Thyroid gland (tissue), 4 donors: ENCODE measurements at regions not wholly inside any gene's neighbourhood (a gene's known extent, or its start where the extent isn't known, plus 50 kb on each side); places are given as distances from the start of the nearest gene placed in this dataset.
"Not testable (repeated sequence)": the region's sequence is repeated elsewhere in the genome, so short reads cannot be mapped to it uniquely, and the experiment has no call there.

Experiments
- CTCF ChIP-seq, 6 experiments: fragments of 200-600 bp in 3 of 6; fragments of 450-650 bp in 3 of 6; sonication (generic) in 3 of 6; IDR thresholded peaks; one replicate each; pipeline ENCODE4 v1.5.1; 2016 to 2019; ENCODE audit warnings: antibody characterized with exemption in 6 of 6, mild to moderate bottlenecking in 2 of 6, inconsistent platforms in 1 of 6, moderate library complexity in 1 of 6
- POLR2A ChIP-seq, 2 donors: fragments of 450-650 bp; IDR thresholded peaks; one replicate each; pipeline ENCODE4 v1.6.1; 2017; ENCODE audit warnings: antibody characterized with exemption in 2 of 2, mild to moderate bottlenecking in 2 of 2, moderate library complexity in 1 of 2

DNA sequence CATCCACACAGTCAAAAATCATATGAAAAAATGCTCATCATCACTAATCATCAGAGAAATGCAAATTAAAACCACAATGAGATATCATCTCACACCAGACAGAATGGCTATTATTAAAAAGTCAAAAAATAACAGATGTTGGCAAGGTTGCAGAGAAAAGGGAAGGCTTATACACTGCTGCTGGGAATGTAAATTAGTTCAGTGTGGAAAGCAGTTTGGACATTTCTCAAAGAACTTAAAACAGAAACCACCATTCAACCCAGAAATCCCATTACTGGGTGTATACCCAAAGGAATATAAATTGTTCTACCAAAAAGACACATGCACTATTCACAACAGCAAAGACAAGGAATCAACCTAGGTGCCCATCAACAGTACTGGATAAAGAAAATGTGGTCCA is 307.0 kb upstream of the SOX9 start:
- not testable (repeated sequence) for TF ChIP-seq CTCF, POLR2A (IDR thresholded peaks at IDR 0.05)
